ENCODE measurements at regions not wholly inside any gene's neighbourhood (a gene's known extent, or its start where the extent isn't known, plus 50 kb on each side); places are given as distances from the start of the nearest gene placed in this dataset.

- DNase-seq (ENCODE audit: low read depth in 1 of 2, low spot score in 2 of 2) (no peak), FAIRE-seq (no peak)
- Histone ChIP-seq H2BK5ac (ENCODE audit: low read depth, low read length) (no peak overlapping the region), H3K79me2 (ENCODE audit: control insufficient read depth in 1 of 2, insufficient read depth in 2 of 2, low read length in 2 of 2) (no peaks in the 10 kb centered on the region), H2BK15ac (ENCODE audit: low read length) (no peak overlapping the region), H3K4me1 (replicated peaks in 1 of 4; ENCODE audit: control insufficient read depth in 3 of 4, insufficient read depth in 4 of 4, low read length in 3 of 4) (peaks cover 5 to 19% (median 12%) of the 10 kb centered on the region in 4 experiments; a peak in 6 of 7 replicates), H3K27ac (ENCODE audit: low read depth, low read length) (no peak overlapping the region), H3K79me1 (ENCODE audit: low read depth, low read length) (no peaks in the 10 kb centered on the region), H3K27me3 (replicated peaks in 1 of 4; ENCODE audit: control insufficient read depth in 3 of 4, extremely low read depth in 1 of 4, insufficient read depth in 3 of 4, low read length in 3 of 4) (no peaks in the 10 kb centered on the region), H2AFZ (ENCODE audit: low read length) (no peak overlapping the region), H3K4me2 (ENCODE audit: insufficient read depth in 1 of 2, low read depth in 2 of 2, low read length in 2 of 2) (no peak overlapping the region), H3K36me3 (ENCODE audit: control insufficient read depth in 2 of 4, insufficient read depth in 4 of 4, low read length in 3 of 4) (no peaks in the 10 kb centered on the region), H4K8ac (ENCODE audit: extremely low read depth, insufficient read depth, low read length) (no peak overlapping the region), H4K5ac (ENCODE audit: insufficient read length, low read depth, low read length) (no peak overlapping the region), H3K18ac (ENCODE audit: extremely low read depth, low read length) (no peak overlapping the region), H4K20me1 (replicated peaks in 1 of 2; ENCODE audit: control insufficient read depth in 1 of 2, insufficient read depth in 2 of 2, low read length in 2 of 2) (no peaks in the 10 kb centered on the region), H2BK120ac (replicated peaks; ENCODE audit: low read depth, low read length) (no peak overlapping the region), H3K4ac (replicated peaks; ENCODE audit: insufficient read length, low read depth, low read length) (no peak overlapping the region), H3K9ac (replicated peaks in 1 of 4; ENCODE audit: extremely low read depth in 1 of 4, low read depth in 3 of 4, low read length in 3 of 4) (no peak overlapping the region), H2BK12ac (ENCODE audit: low read depth, low read length) (peak overlapping the region; percentile 46; the same call in 1 of the 2 replicates), H4K91ac (replicated peaks; ENCODE audit: insufficient read length, low read length) (no peak overlapping the region), H3K4me3 (ENCODE audit: extremely low read depth in 1 of 4, insufficient read depth in 2 of 4, low read depth in 3 of 4, low read length in 4 of 4) (no peak overlapping the region), H3K23me2 (ENCODE audit: low read depth, low read length) (no peaks in the 10 kb centered on the region), H2BK20ac (ENCODE audit: low read length) (peak overlapping the region; percentile 21; the same call in 1 of the 2 replicates), H3K14ac (ENCODE audit: insufficient read length) (no peak overlapping the region), H3K9me3 (ENCODE audit: insufficient read depth in 2 of 2, low read depth in 1 of 2, low read length in 1 of 2) (peaks cover 0 to 6% of the 10 kb centered on the region in 2 experiments; a peak in 2 of 4 replicates), H2AK5ac (ENCODE audit: low read depth, low read length) (no peak overlapping the region), H3K56ac (replicated peaks; ENCODE audit: insufficient read length, low read depth, low read length) (no peak overlapping the region), H3K23ac (ENCODE audit: insufficient read length) (no peak overlapping the region)
- TF ChIP-seq POLR2A (IDR thresholded peaks at IDR 0.05; ENCODE audit: control extremely low read depth in 1 of 2, low read depth in 2 of 2, low read length in 2 of 2) = no peak
- no peak for TF ChIP-seq JUND (IDR thresholded peaks at IDR 0.05; ENCODE audit: low read length)
- no peak for TF ChIP-seq SP4 (IDR thresholded peaks at IDR 0.05; ENCODE audit: low read length)
- TF ChIP-seq FOSL1 (IDR thresholded peaks at IDR 0.05; ENCODE audit: insufficient read depth, low read depth, low read length) = no peak
- TF ChIP-seq SP1 (IDR thresholded peaks at IDR 0.05; ENCODE audit: low read depth, low read length) = no peak
- TF ChIP-seq KDM1A (IDR thresholded peaks at IDR 0.05; ENCODE audit: borderline replicate concordance, low read length) = no peak
- no peak for TF ChIP-seq POU5F1 (IDR thresholded peaks at IDR 0.05; ENCODE audit: low read depth, low read length)
- no peak for TF ChIP-seq CBX8 (IDR thresholded peaks at IDR 0.05; ENCODE audit: borderline replicate concordance, low read depth, low read length)
- TF ChIP-seq CREB1 (IDR thresholded peaks at IDR 0.05) = no peak
- no peak for TF ChIP-seq GABPA (IDR thresholded peaks at IDR 0.05; ENCODE audit: borderline replicate concordance, insufficient read depth, low read length)
- POLR2A ChIA-PET (ENCODE audit: partially characterized antibody) = no interaction called here
- CTCF ChIA-PET (ENCODE audit: partially characterized antibody) = interaction anchor here (0.9 kb wide), 1 partner anchor 15 kb away, joined by 3 read pairs; no protein-coding TSS in a partner anchor
- WGBS, 2 experiments (ENCODE audit: extremely low coverage in 1 of 2, insufficient coverage in 1 of 2, insufficient read length in 1 of 2, insufficient replicate concordance in 2 of 2, low coverage in 1 of 2, low lambda C conversion rate in 2 of 2, missing lambda C conversion rate in 1 of 2) = 98% methylated on average over 4 of the region's 4 CpGs; no CpG with 5 or more reads in 1 of the 2 experiments
Observed at GRCh38 chr6:170033666-170034065, 257.2 kb downstream of the DLL1 start.

All from H1 (cell line).